IMR-90 (cell line): ENCODE measurements at regions not wholly inside any gene's neighbourhood (a gene's known extent, or its start where the extent isn't known, plus 50 kb on each side); places are given as distances from the start of the nearest gene placed in this dataset.

ENCODE experiments used
- ATAC-seq: fragments of 200-7000 bp; cut with Tn5 transposase; 2 replicates; pipeline ENCODE4 v1.9.1; 2020; ENCODE audit warnings: low read depth, mild to moderate bottlenecking, moderate library complexity
- BruUV-seq: library from RNA; stranded (reverse); fragments of 400-500 nt; replicated peaks from 2 replicates; lab custom pipeline; 2021; lab: Mats Ljungman, UMichigan
- CTCF ChIA-PET: fragments of 300-600 bp; formaldehyde crosslinking; extraction: SDS; loops from one replicate; lab custom pipeline; 2021; ENCODE audit warnings: antibody characterized with exemption; lab: Yijun Ruan, JAX
- POLR2A ChIA-PET: fragments of 300-600 bp; sonication (Branson Sonifier 250); formaldehyde crosslinking; loops from one replicate; lab custom pipeline; 2022; ENCODE audit warnings: antibody characterized with exemption; ENCODE audit not compliant: unreplicated experiment; lab: Charles Lee
- DNase-seq: peaks from one replicate; pipeline ENCODE4 v3.0.0; 2013
- H2AFZ ChIP-seq: replicated peaks from 2 replicates; pipeline ENCODE3; 2013; ENCODE audit warnings: low read length, mild to moderate bottlenecking; ENCODE audit not compliant: poor library complexity
- H2AK5ac ChIP-seq: 2 replicates; pipeline ENCODE4 v1.6.1; 2013; ENCODE audit warnings: low read depth, low read length, inconsistent platforms
- H2AK9ac ChIP-seq: replicated peaks from 2 replicates; pipeline ENCODE3; 2013; ENCODE audit warnings: mild to moderate bottlenecking, low read depth, low read length, moderate library complexity; ENCODE audit not compliant: poor library complexity
- H2BK120ac ChIP-seq: 2 replicates; pipeline ENCODE4 v1.6.1; 2013; ENCODE audit warnings: low read depth, low read length, inconsistent platforms
- H2BK15ac ChIP-seq: 3 replicates; pipeline ENCODE4 v1.6.1; 2013; ENCODE audit warnings: low read depth, low read length, inconsistent platforms
- H2BK20ac ChIP-seq: 2 replicates; pipeline ENCODE4 v1.6.1; 2013; ENCODE audit warnings: low read depth, mild to moderate bottlenecking, inconsistent platforms, low read length, moderate library complexity
- H2BK5ac ChIP-seq: 2 replicates; pipeline ENCODE4 v1.6.1; 2013; ENCODE audit warnings: mild to moderate bottlenecking, low read depth, low read length, inconsistent platforms; ENCODE audit not compliant: poor library complexity, severe bottlenecking
- H3K14ac ChIP-seq: replicated peaks from 2 replicates; pipeline ENCODE4 v1.6.1; 2013; ENCODE audit warnings: low read depth, low read length, inconsistent platforms
- H3K18ac ChIP-seq: 2 replicates; pipeline ENCODE4 v1.6.1; 2013; ENCODE audit warnings: low read depth, low read length, control low read depth
- H3K23ac ChIP-seq: 2 replicates; pipeline ENCODE4 v1.6.1; 2013; ENCODE audit warnings: low read depth, low read length, inconsistent platforms
- H3K27ac ChIP-seq: 2 replicates; pipeline ENCODE4 v1.5.1; 2013; ENCODE audit warnings: mild to moderate bottlenecking, control low read depth, low read length; ENCODE audit not compliant: insufficient read depth
- H3K27me3 ChIP-seq: 2 replicates; pipeline ENCODE4 v1.6.1; 2013; ENCODE audit warnings: low read length; ENCODE audit not compliant: control insufficient read depth, insufficient read depth
- H3K36me3 ChIP-seq: 2 replicates; pipeline ENCODE4 v1.6.1; 2013; ENCODE audit warnings: low read length, mixed read lengths; ENCODE audit not compliant: control insufficient read depth, insufficient read depth
- H3K4ac ChIP-seq: 2 replicates; pipeline ENCODE4 v1.6.1; 2013; ENCODE audit warnings: low read depth, low read length, inconsistent platforms
- H3K4me1 ChIP-seq: 2 replicates; pipeline ENCODE4 v1.6.1; 2013; ENCODE audit warnings: low read length, mixed read lengths; ENCODE audit not compliant: control insufficient read depth, insufficient read depth
- H3K4me2 ChIP-seq: 2 replicates; pipeline ENCODE4 v1.6.1; 2013; ENCODE audit warnings: low read depth, mild to moderate bottlenecking, control low read depth, low read length, moderate library complexity
- H3K4me3 ChIP-seq: 2 replicates; pipeline ENCODE4 v1.5.1; 2013; ENCODE audit warnings: low read depth, mild to moderate bottlenecking, control low read depth, low read length, moderate library complexity; ENCODE audit not compliant: insufficient read depth
- H3K56ac ChIP-seq: 2 replicates; pipeline ENCODE4 v1.6.1; 2013; ENCODE audit warnings: low read length, inconsistent platforms; ENCODE audit not compliant: insufficient read depth; ENCODE audit errors: extremely low read depth
- H3K79me1 ChIP-seq, 2 experiments: 2 replicates each; pipeline ENCODE4 v1.6.1; 2013; ENCODE audit warnings: low read length in 2 of 2, inconsistent platforms in 1 of 2, low read depth in 1 of 2
- H3K9ac ChIP-seq: 2 replicates; pipeline ENCODE4 v1.6.1; 2013; ENCODE audit warnings: low read depth, low read length, control low read depth
- H3K9me1 ChIP-seq: 2 replicates; pipeline ENCODE4 v1.6.1; 2013; ENCODE audit warnings: low read length, inconsistent platforms; ENCODE audit not compliant: insufficient read depth
- H3K9me3 ChIP-seq: 2 replicates; pipeline ENCODE4 v1.6.1; 2013; ENCODE audit warnings: low read length; ENCODE audit not compliant: control insufficient read depth, insufficient read depth
- H4K20me1 ChIP-seq: 2 replicates; pipeline ENCODE4 v1.6.1; 2013; ENCODE audit warnings: low read length, inconsistent platforms; ENCODE audit not compliant: insufficient read depth
- H4K5ac ChIP-seq: 2 replicates; pipeline ENCODE4 v1.6.1; 2013; ENCODE audit warnings: mild to moderate bottlenecking, low read depth, low read length, control low read depth
- H4K8ac ChIP-seq, 2 experiments: 2 replicates each; pipeline ENCODE4 v1.6.1; 2013; ENCODE audit warnings: low read depth in 2 of 2, low read length in 2 of 2, control low read depth in 1 of 2, inconsistent platforms in 1 of 2
- H4K91ac ChIP-seq: 2 replicates; pipeline ENCODE4 v1.6.1; 2013; ENCODE audit warnings: low read depth, low read length, inconsistent platforms; ENCODE audit not compliant: insufficient read depth
- CEBPB ChIP-seq: IDR thresholded peaks from 2 replicates; pipeline ENCODE4 v1.6.1; 2012; ENCODE audit warnings: low read depth, low read length, improper control_type of control experiment
- FOS ChIP-seq: fragments of 150-350 bp; IDR thresholded peaks from 2 replicates; pipeline ENCODE4 v1.6.1; 2016; ENCODE audit warnings: low read depth, low read length
- MAFK ChIP-seq: IDR thresholded peaks from 2 replicates; pipeline ENCODE4 v1.6.1; 2012; ENCODE audit warnings: low read depth, low read length, improper control_type of control experiment
- MAZ ChIP-seq: IDR thresholded peaks from 2 replicates; pipeline ENCODE4 v1.6.1; 2012; ENCODE audit warnings: low read depth, mild to moderate bottlenecking, low read length, improper control_type of control experiment, moderate library complexity, borderline replicate concordance
- MXI1 ChIP-seq: IDR thresholded peaks from 2 replicates; pipeline ENCODE4 v1.6.1; 2012; ENCODE audit warnings: low read depth, mild to moderate bottlenecking, low read length, moderate library complexity, borderline replicate concordance
- POLR2A ChIP-seq: IDR thresholded peaks from 2 replicates; pipeline ENCODE4 v1.6.1; 2012; ENCODE audit warnings: mild to moderate bottlenecking, low read depth, low read length
- RAD21 ChIP-seq: IDR thresholded peaks from 2 replicates; pipeline ENCODE4 v1.6.1; 2012; ENCODE audit warnings: low read length, improper control_type of control experiment
- RCOR1 ChIP-seq: IDR thresholded peaks from 2 replicates; pipeline ENCODE4 v1.6.1; 2012; ENCODE audit warnings: mild to moderate bottlenecking, low read length, improper control_type of control experiment; ENCODE audit not compliant: insufficient replicate concordance
- WGBS, 2 experiments: methylation state at CpG; one replicate each; pipeline versions ENCODE4 v1.1.5 to v1.1.7; 2013; ENCODE audit warnings: missing lambda C conversion rate in 2 of 2; ENCODE audit not compliant: insufficient read length in 1 of 2; ENCODE audit errors: extremely low coverage in 2 of 2; 5-methylcytosine and 5-hydroxymethylcytosine counted together
- dilution Hi-C: fragments of 300-500 bp; cut with HindIII; formaldehyde crosslinking; loops from one replicate; pipeline ENCODE4 v1.14.3; 2018; ENCODE audit warnings: low sequenced_read_pairs; ENCODE audit not compliant: unreplicated experiment
- in situ Hi-C: fragments of 300-500 bp; cut with MboI; formaldehyde crosslinking; loops from 3 replicates; pipeline ENCODE4 v1.14.3; 2019; ENCODE audit warnings: low sequenced_read_pairs, inconsistent platforms, mixed read lengths
- intact Hi-C: fragments of 100-400 bp; cut with micrococcal nuclease; formaldehyde crosslinking; loops from 2 replicates; pipeline ENCODE4 v1.10.0; 2022
- TF ChIP-seq, protein P1 (sequence below): fragments of 150-350 bp; IDR thresholded peaks from 2 replicates; pipeline ENCODE4 v1.6.1; 2017; ENCODE audit warnings: mild to moderate bottlenecking, antibody characterized with exemption, low read length, low read depth
- TF ChIP-seq, protein P2 (sequence below): conservative IDR thresholded peaks from 2 replicates; pipeline ENCODE4 v1.5.1; 2012; ENCODE audit warnings: mild to moderate bottlenecking, low read depth, low read length, improper control_type of control experiment

- H2BK20ac ChIP-seq, result no peak overlapping the region
- H2AK9ac ChIP-seq, result no peak overlapping the region
- no peak overlapping the region for H2BK120ac ChIP-seq
- H3K56ac ChIP-seq, result no peak overlapping the region
- no peaks in the 10 kb centered on the region for H3K4me1 ChIP-seq
- CTCF ChIA-PET, result no interaction called here
- H3K9ac ChIP-seq, result no peak overlapping the region
- no peak for ATAC-seq
- in situ Hi-C loops, result no loop called here
- H3K4ac ChIP-seq, result no peak overlapping the region
- no peak overlapping the region for H2BK15ac ChIP-seq
- DNase-seq, result no peak
- no peak overlapping the region for H4K91ac ChIP-seq
- H3K9me3 ChIP-seq, result no peaks in the 10 kb centered on the region
- TF ChIP-seq MAFK (no peak), MAZ (no peak), RAD21 (no peak), MXI1 (no peak), CEBPB (no peak), FOS (no peak), RCOR1 (no peak), POLR2A (no peak)
- TF ChIP-seq, protein P1, sequence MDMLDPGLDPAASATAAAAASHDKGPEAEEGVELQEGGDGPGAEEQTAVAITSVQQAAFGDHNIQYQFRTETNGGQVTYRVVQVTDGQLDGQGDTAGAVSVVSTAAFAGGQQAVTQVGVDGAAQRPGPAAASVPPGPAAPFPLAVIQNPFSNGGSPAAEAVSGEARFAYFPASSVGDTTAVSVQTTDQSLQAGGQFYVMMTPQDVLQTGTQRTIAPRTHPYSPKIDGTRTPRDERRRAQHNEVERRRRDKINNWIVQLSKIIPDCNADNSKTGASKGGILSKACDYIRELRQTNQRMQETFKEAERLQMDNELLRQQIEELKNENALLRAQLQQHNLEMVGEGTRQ, result no peak
- TF ChIP-seq, protein P2, sequence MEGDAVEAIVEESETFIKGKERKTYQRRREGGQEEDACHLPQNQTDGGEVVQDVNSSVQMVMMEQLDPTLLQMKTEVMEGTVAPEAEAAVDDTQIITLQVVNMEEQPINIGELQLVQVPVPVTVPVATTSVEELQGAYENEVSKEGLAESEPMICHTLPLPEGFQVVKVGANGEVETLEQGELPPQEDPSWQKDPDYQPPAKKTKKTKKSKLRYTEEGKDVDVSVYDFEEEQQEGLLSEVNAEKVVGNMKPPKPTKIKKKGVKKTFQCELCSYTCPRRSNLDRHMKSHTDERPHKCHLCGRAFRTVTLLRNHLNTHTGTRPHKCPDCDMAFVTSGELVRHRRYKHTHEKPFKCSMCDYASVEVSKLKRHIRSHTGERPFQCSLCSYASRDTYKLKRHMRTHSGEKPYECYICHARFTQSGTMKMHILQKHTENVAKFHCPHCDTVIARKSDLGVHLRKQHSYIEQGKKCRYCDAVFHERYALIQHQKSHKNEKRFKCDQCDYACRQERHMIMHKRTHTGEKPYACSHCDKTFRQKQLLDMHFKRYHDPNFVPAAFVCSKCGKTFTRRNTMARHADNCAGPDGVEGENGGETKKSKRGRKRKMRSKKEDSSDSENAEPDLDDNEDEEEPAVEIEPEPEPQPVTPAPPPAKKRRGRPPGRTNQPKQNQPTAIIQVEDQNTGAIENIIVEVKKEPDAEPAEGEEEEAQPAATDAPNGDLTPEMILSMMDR, result no peak
- H3K18ac ChIP-seq, result no peak overlapping the region
- H3K4me3 ChIP-seq, result no peak overlapping the region
- H3K27me3 ChIP-seq, result no peaks in the 10 kb centered on the region
- H4K8ac ChIP-seq, result no peak overlapping the region
- H3K9me1 ChIP-seq, result no peaks in the 10 kb centered on the region
- H3K14ac ChIP-seq, result no peak overlapping the region
- no peaks in the 10 kb centered on the region for H4K20me1 ChIP-seq
- 43% methylated on average over 1 of the region's 1 CpG; no CpG with 5 or more reads in 1 of the 2 experiments for WGBS, 2 experiments
- no peak overlapping the region for H3K23ac ChIP-seq
- no peaks in the 10 kb centered on the region for H3K36me3 ChIP-seq
- intact Hi-C loops, result no loop called here
- no peak overlapping the region for H2AK5ac ChIP-seq
- no peak overlapping the region for H3K4me2 ChIP-seq
- H2BK5ac ChIP-seq, result no peak overlapping the region
- no TSS peak for BruUV-seq
- no peaks in the 10 kb centered on the region for H3K79me1 ChIP-seq
- no peak overlapping the region for H3K27ac ChIP-seq
- no peak overlapping the region for H4K5ac ChIP-seq
- no peak overlapping the region for H2AFZ ChIP-seq
- dilution Hi-C loops, result no loop called here
- POLR2A ChIA-PET, result no interaction called here
Measured at GRCh38 chr2:122180972-122181371, 425.5 kb downstream of the TSN start.
